ENCODE measurements at regions not wholly inside any gene's neighbourhood (a gene's known extent, or its start where the extent isn't known, plus 50 kb on each side); places are given as distances from the start of the nearest gene placed in this dataset.
"Not testable (repeated sequence)": the region's sequence is repeated elsewhere in the genome, so short reads cannot be mapped to it uniquely, and the experiment has no call there.

GRCh38 chr10:45145143-45145542 is 144.4 kb downstream of the ZNF22 start:
- H3K4me3 ChIP-seq (ENCODE audit: low read length); H3K23ac ChIP-seq (ENCODE audit: low read length); H4K5ac ChIP-seq (ENCODE audit: low read length); H3K4ac ChIP-seq (ENCODE audit: low read depth, low read length); H3K18ac ChIP-seq (ENCODE audit: low read length); H3K36me3 ChIP-seq (ENCODE audit: control insufficient read depth, insufficient read depth, low read length); H3K27ac ChIP-seq (ENCODE audit: low read depth, low read length); H2BK120ac ChIP-seq (ENCODE audit: low read depth, low read length); H3K79me1 ChIP-seq (ENCODE audit: low read length); H3K4me2 ChIP-seq (ENCODE audit: low read length); H2AK5ac ChIP-seq (ENCODE audit: low read length); H3K56ac ChIP-seq (ENCODE audit: low read length); H3K27me3 ChIP-seq (ENCODE audit: insufficient read depth, low read length, poor library complexity); H2BK15ac ChIP-seq (replicated peaks; ENCODE audit: low read depth); H3K4me1 ChIP-seq (ENCODE audit: control insufficient read depth, low read depth, low read length); H3K9ac ChIP-seq (ENCODE audit: low read length); H2BK5ac ChIP-seq (ENCODE audit: low read length); DNase-seq; H4K8ac ChIP-seq (ENCODE audit: low read depth, low read length); H3K79me2 ChIP-seq (ENCODE audit: control insufficient read depth, insufficient read depth, low read length): not testable (repeated sequence)
- WGBS (ENCODE audit: extremely low coverage, insufficient coverage, low lambda C conversion rate), result no CpG with 5 or more reads among the region's 1 CpG

- no peak overlapping the region for H2BK120ac ChIP-seq (ENCODE audit: low read depth, low read length)
- DNase-seq, result no peak
Observed at GRCh38 chr10:45147000-45147399, 146.3 kb downstream of the ZNF22 start.

GRCh38 chr10:45150997-45151396 is 150.3 kb downstream of the ZNF22 start:
- Histone ChIP-seq H2AK5ac (ENCODE audit: low read length) (no peak overlapping the region), H3K27me3 (ENCODE audit: insufficient read depth, low read length, poor library complexity) (no peaks in the 10 kb centered on the region), H2BK15ac (replicated peaks; ENCODE audit: low read depth) (no peak overlapping the region), H3K79me2 (ENCODE audit: control insufficient read depth, insufficient read depth, low read length) (no peaks in the 10 kb centered on the region), H3K4ac (ENCODE audit: low read depth, low read length) (no peak overlapping the region), H3K23ac (ENCODE audit: low read length) (no peak overlapping the region), H3K18ac (ENCODE audit: low read length) (no peak overlapping the region), H3K56ac (ENCODE audit: low read length) (no peak overlapping the region), H3K36me3 (ENCODE audit: control insufficient read depth, insufficient read depth, low read length) (no peaks in the 10 kb centered on the region), H3K4me2 (ENCODE audit: low read length) (no peak overlapping the region), H4K5ac (ENCODE audit: low read length) (no peak overlapping the region), H3K4me1 (ENCODE audit: control insufficient read depth, low read depth, low read length) (no peaks in the 10 kb centered on the region), H2BK120ac (ENCODE audit: low read depth, low read length) (no peak overlapping the region), H3K27ac (ENCODE audit: low read depth, low read length) (no peak overlapping the region), H3K79me1 (ENCODE audit: low read length) (no peaks in the 10 kb centered on the region), H3K4me3 (ENCODE audit: low read length) (no peak overlapping the region), H3K9ac (ENCODE audit: low read length) (no peak overlapping the region), H2BK5ac (ENCODE audit: low read length) (no peak overlapping the region), H4K8ac (ENCODE audit: low read depth, low read length) (no peak overlapping the region)
- WGBS (ENCODE audit: extremely low coverage, insufficient coverage, low lambda C conversion rate), result no CpG with 5 or more reads among the region's 9 CpGs
- DNase-seq, result no peak

More at GRCh38 chr10:45147000-45147399, 146.3 kb downstream of the ZNF22 start:
- Histone ChIP-seq H3K4me3 (ENCODE audit: low read length) (no peak overlapping the region), H3K4ac (ENCODE audit: low read depth, low read length) (no peak overlapping the region), H3K27me3 (ENCODE audit: insufficient read depth, low read length, poor library complexity) (no peaks in the 10 kb centered on the region), H4K8ac (ENCODE audit: low read depth, low read length) (no peak overlapping the region), H3K36me3 (ENCODE audit: control insufficient read depth, insufficient read depth, low read length) (no peaks in the 10 kb centered on the region), H3K9ac (ENCODE audit: low read length) (no peak overlapping the region), H3K4me2 (ENCODE audit: low read length) (no peak overlapping the region), H3K79me2 (ENCODE audit: control insufficient read depth, insufficient read depth, low read length) (no peaks in the 10 kb centered on the region), H2BK5ac (ENCODE audit: low read length) (no peak overlapping the region), H3K56ac (ENCODE audit: low read length) (no peak overlapping the region), H2BK15ac (replicated peaks; ENCODE audit: low read depth) (no peak overlapping the region), H4K5ac (ENCODE audit: low read length) (no peak overlapping the region), H3K27ac (ENCODE audit: low read depth, low read length) (no peak overlapping the region), H3K18ac (ENCODE audit: low read length) (no peak overlapping the region), H2AK5ac (ENCODE audit: low read length) (no peak overlapping the region), H3K4me1 (ENCODE audit: control insufficient read depth, low read depth, low read length) (no peaks in the 10 kb centered on the region), H3K23ac (ENCODE audit: low read length) (no peak overlapping the region), H3K79me1 (ENCODE audit: low read length) (no peaks in the 10 kb centered on the region)
- WGBS (ENCODE audit: extremely low coverage, insufficient coverage, low lambda C conversion rate), result no CpG with 5 or more reads among the region's 3 CpGs

GRCh38 chr10:45151467-45152214 is 150.9 kb downstream of the ZNF22 start:
- H4K5ac ChIP-seq (ENCODE audit: low read length), result no peak overlapping the region
- no peaks in the 10 kb centered on the region for H3K27me3 ChIP-seq (ENCODE audit: insufficient read depth, low read length, poor library complexity)
- no peaks in the 10 kb centered on the region for H3K79me1 ChIP-seq (ENCODE audit: low read length)
- H3K4me1 ChIP-seq (ENCODE audit: control insufficient read depth, low read depth, low read length), result no peaks in the 10 kb centered on the region
- H3K27ac ChIP-seq (ENCODE audit: low read depth, low read length), result no peak overlapping the region
- no peak overlapping the region for H4K8ac ChIP-seq (ENCODE audit: low read depth, low read length)
- no peak overlapping the region for H3K9ac ChIP-seq (ENCODE audit: low read length)
- H3K4me3 ChIP-seq (ENCODE audit: low read length), result no peak overlapping the region
- H3K79me2 ChIP-seq (ENCODE audit: control insufficient read depth, insufficient read depth, low read length), result no peaks in the 10 kb centered on the region
- no peak overlapping the region for H2BK5ac ChIP-seq (ENCODE audit: low read length)
- H2AK5ac ChIP-seq (ENCODE audit: low read length), result no peak overlapping the region
- H2BK120ac ChIP-seq (ENCODE audit: low read depth, low read length), result no peak overlapping the region
- H3K56ac ChIP-seq (ENCODE audit: low read length), result no peak overlapping the region
- no peak overlapping the region for H2BK15ac ChIP-seq (replicated peaks; ENCODE audit: low read depth)
- no peak overlapping the region for H3K4ac ChIP-seq (ENCODE audit: low read depth, low read length)
- no peak for DNase-seq
- no peak overlapping the region for H3K4me2 ChIP-seq (ENCODE audit: low read length)
- WGBS (ENCODE audit: extremely low coverage, insufficient coverage, low lambda C conversion rate), result no CpG with 5 or more reads among the region's 18 CpGs
- H3K36me3 ChIP-seq (ENCODE audit: control insufficient read depth, insufficient read depth, low read length), result no peaks in the 10 kb centered on the region
- no peak overlapping the region for H3K23ac ChIP-seq (ENCODE audit: low read length)
- H3K18ac ChIP-seq (ENCODE audit: low read length), result no peak overlapping the region

- H3K9ac ChIP-seq (ENCODE audit: low read length), result no peak overlapping the region
- no peaks in the 10 kb centered on the region for H3K27me3 ChIP-seq (ENCODE audit: insufficient read depth, low read length, poor library complexity)
- no peak overlapping the region for H3K4me2 ChIP-seq (ENCODE audit: low read length)
- H3K4me3 ChIP-seq (ENCODE audit: low read length), result no peak overlapping the region
- H3K4me1 ChIP-seq (ENCODE audit: control insufficient read depth, low read depth, low read length), result no peaks in the 10 kb centered on the region
- no peaks in the 10 kb centered on the region for H3K36me3 ChIP-seq (ENCODE audit: control insufficient read depth, insufficient read depth, low read length)
- no peak overlapping the region for H2BK5ac ChIP-seq (ENCODE audit: low read length)
- no peak overlapping the region for H4K8ac ChIP-seq (ENCODE audit: low read depth, low read length)
- no peak overlapping the region for H4K5ac ChIP-seq (ENCODE audit: low read length)
- no peaks in the 10 kb centered on the region for H3K79me1 ChIP-seq (ENCODE audit: low read length)
- H2BK15ac ChIP-seq (replicated peaks; ENCODE audit: low read depth), result no peak overlapping the region
- no peak overlapping the region for H3K23ac ChIP-seq (ENCODE audit: low read length)
- no peaks in the 10 kb centered on the region for H3K79me2 ChIP-seq (ENCODE audit: control insufficient read depth, insufficient read depth, low read length)
- no peak overlapping the region for H3K4ac ChIP-seq (ENCODE audit: low read depth, low read length)
- WGBS (ENCODE audit: extremely low coverage, insufficient coverage, low lambda C conversion rate), result no CpG with 5 or more reads among the region's 3 CpGs
- H3K56ac ChIP-seq (ENCODE audit: low read length), result no peak overlapping the region
- H2AK5ac ChIP-seq (ENCODE audit: low read length), result no peak overlapping the region
- no peak for DNase-seq
- H3K18ac ChIP-seq (ENCODE audit: low read length), result no peak overlapping the region
- H2BK120ac ChIP-seq (ENCODE audit: low read depth, low read length), result no peak overlapping the region
- H3K27ac ChIP-seq (ENCODE audit: low read depth, low read length), result no peak overlapping the region
Observed at GRCh38 chr10:45152726-45153125, 152.0 kb downstream of the ZNF22 start.

GRCh38 chr10:45154502-45154901 is 153.8 kb downstream of the ZNF22 start:
- Histone ChIP-seq H3K79me2 (ENCODE audit: control insufficient read depth, insufficient read depth, low read length) (no peaks in the 10 kb centered on the region), H2BK120ac (ENCODE audit: low read depth, low read length) (no peak overlapping the region), H3K18ac (ENCODE audit: low read length) (no peak overlapping the region), H3K4me1 (ENCODE audit: control insufficient read depth, low read depth, low read length) (no peaks in the 10 kb centered on the region), H3K56ac (ENCODE audit: low read length) (no peak overlapping the region), H3K27me3 (ENCODE audit: insufficient read depth, low read length, poor library complexity) (no peaks in the 10 kb centered on the region), H2BK5ac (ENCODE audit: low read length) (no peak overlapping the region), H4K8ac (ENCODE audit: low read depth, low read length) (no peak overlapping the region), H3K36me3 (ENCODE audit: control insufficient read depth, insufficient read depth, low read length) (no peaks in the 10 kb centered on the region), H2AK5ac (ENCODE audit: low read length) (no peak overlapping the region), H3K9ac (ENCODE audit: low read length) (no peak overlapping the region), H3K27ac (ENCODE audit: low read depth, low read length) (no peak overlapping the region), H3K4me2 (ENCODE audit: low read length) (no peak overlapping the region), H3K23ac (ENCODE audit: low read length) (no peak overlapping the region), H4K5ac (ENCODE audit: low read length) (no peak overlapping the region), H2BK15ac (replicated peaks; ENCODE audit: low read depth) (no peak overlapping the region), H3K4me3 (ENCODE audit: low read length) (no peak overlapping the region), H3K79me1 (ENCODE audit: low read length) (no peaks in the 10 kb centered on the region), H3K4ac (ENCODE audit: low read depth, low read length) (no peak overlapping the region)
- WGBS (ENCODE audit: extremely low coverage, insufficient coverage, low lambda C conversion rate), result no CpG with 5 or more reads among the region's 3 CpGs
- DNase-seq, result peak; percentile 17

Data from mesendoderm (in vitro differentiated cells).